ENCODE measurements at regions not wholly inside any gene's neighbourhood (a gene's known extent, or its start where the extent isn't known, plus 50 kb on each side); places are given as distances from the start of the nearest gene placed in this dataset.

DNA sequence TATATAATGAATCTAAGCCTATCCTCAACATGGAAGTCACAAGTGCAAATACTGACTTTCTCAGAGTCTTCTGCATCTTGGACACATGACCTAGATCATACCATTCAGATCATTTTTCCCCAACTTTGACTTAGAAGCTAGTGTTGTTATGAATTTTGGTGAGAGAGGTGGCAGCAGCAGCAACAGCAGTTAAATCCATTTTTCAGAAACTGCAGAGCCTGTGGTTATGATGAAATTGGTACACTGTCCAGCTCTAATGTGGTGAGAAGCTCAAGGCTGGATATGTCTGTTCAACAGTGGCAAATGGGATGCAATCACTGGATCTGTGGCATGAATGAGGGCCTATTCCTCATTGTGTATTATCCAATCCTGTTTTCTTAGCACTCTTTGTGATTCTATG lies 290.1 kb upstream of the SATB1 start:
- FAIRE-seq, result no peak
- in situ Hi-C loops (cut with MboI), result no loop called here
- BruUV-seq (replicated peaks), result no TSS peak

More for the DNA sequence above, 290.1 kb upstream of the SATB1 start:
- Histone ChIP-seq H3K4me1 (replicated peaks in 1 of 2; ENCODE audit: control insufficient read depth in 2 of 2, insufficient read depth in 2 of 2, low read length in 2 of 2) (no peaks in the 10 kb centered on the region), H3K9ac (ENCODE audit: insufficient read depth in 1 of 2, low read depth in 2 of 2, low read length in 2 of 2) (no peak overlapping the region), H3K27me3 (ENCODE audit: control insufficient read depth in 2 of 2, insufficient read depth in 2 of 2, low read length in 2 of 2) (no peaks in the 10 kb centered on the region), H3K36me3 (ENCODE audit: control insufficient read depth, insufficient read depth, low read length) (no peaks in the 10 kb centered on the region), H3K4me2 (ENCODE audit: insufficient read depth, low read length) (no peak overlapping the region), H3K9me1 (ENCODE audit: control insufficient read depth, insufficient read depth, low read length) (no peaks in the 10 kb centered on the region), H2AFZ (ENCODE audit: low read depth, low read length) (no peak overlapping the region), H3K4me3 (no peak overlapping the region), H3K79me2 (ENCODE audit: control insufficient read depth, insufficient read depth, low read length) (no peaks in the 10 kb centered on the region), H3K27ac (ENCODE audit: extremely low read depth, low read depth, low read length) (no peak overlapping the region), H3K9me3 (replicated peaks; ENCODE audit: control insufficient read depth, insufficient read depth, low read depth, low read length) (0 out of 2 replicates have a peak, but pooled peaks cover 2% of the 10 kb centered on the region), H4K20me1 (replicated peaks; ENCODE audit: control insufficient read depth, insufficient read depth, low read length) (no peaks in the 10 kb centered on the region)
- POLR2A ChIA-PET, result no interaction called here
- no peak for TF ChIP-seq RBM39 (optimal IDR thresholded peaks at IDR 0.05; ENCODE audit: low read depth, low read length)
- TF ChIP-seq, protein P1, sequence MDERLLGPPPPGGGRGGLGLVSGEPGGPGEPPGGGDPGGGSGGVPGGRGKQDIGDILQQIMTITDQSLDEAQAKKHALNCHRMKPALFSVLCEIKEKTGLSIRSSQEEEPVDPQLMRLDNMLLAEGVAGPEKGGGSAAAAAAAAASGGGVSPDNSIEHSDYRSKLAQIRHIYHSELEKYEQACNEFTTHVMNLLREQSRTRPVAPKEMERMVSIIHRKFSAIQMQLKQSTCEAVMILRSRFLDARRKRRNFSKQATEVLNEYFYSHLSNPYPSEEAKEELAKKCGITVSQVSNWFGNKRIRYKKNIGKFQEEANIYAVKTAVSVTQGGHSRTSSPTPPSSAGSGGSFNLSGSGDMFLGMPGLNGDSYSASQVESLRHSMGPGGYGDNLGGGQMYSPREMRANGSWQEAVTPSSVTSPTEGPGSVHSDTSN (CRISPR knock-in tag; IDR thresholded peaks at IDR 0.05; ENCODE audit: low read depth), result no peak
- TF ChIP-seq, protein P1 (tag; conservative IDR thresholded peaks at IDR 0.05; ENCODE audit: low read depth), result no peak
- TF ChIP-seq NELFE (IDR thresholded peaks at IDR 0.05; ENCODE audit: insufficient read depth, insufficient read length), result no peak
- TF ChIP-seq, protein P2, sequence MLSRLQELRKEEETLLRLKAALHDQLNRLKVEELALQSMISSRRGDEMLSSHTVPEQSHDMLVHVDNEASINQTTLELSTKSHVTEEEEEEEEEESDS (CRISPR knock-in tag; IDR thresholded peaks at IDR 0.05), result no peak
- no peak for TF ChIP-seq HOXB6 (CRISPR knock-in tag; IDR thresholded peaks at IDR 0.05; ENCODE audit: borderline replicate concordance)
- TF ChIP-seq POLR3G (IDR thresholded peaks at IDR 0.05; ENCODE audit: extremely low read depth, insufficient read length, insufficient replicate concordance), result no peak
- no peak for TF ChIP-seq KLF13 (tag; IDR thresholded peaks at IDR 0.05; ENCODE audit: borderline replicate concordance, low read depth)
- TF ChIP-seq, protein P3, sequence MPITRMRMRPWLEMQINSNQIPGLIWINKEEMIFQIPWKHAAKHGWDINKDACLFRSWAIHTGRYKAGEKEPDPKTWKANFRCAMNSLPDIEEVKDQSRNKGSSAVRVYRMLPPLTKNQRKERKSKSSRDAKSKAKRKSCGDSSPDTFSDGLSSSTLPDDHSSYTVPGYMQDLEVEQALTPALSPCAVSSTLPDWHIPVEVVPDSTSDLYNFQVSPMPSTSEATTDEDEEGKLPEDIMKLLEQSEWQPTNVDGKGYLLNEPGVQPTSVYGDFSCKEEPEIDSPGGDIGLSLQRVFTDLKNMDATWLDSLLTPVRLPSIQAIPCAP (CRISPR knock-in tag; IDR thresholded peaks at IDR 0.05; ENCODE audit: borderline replicate concordance), result no peak
- no peak for TF ChIP-seq ZNF282 (CRISPR knock-in tag; IDR thresholded peaks at IDR 0.05)
- TF ChIP-seq, protein P4, sequence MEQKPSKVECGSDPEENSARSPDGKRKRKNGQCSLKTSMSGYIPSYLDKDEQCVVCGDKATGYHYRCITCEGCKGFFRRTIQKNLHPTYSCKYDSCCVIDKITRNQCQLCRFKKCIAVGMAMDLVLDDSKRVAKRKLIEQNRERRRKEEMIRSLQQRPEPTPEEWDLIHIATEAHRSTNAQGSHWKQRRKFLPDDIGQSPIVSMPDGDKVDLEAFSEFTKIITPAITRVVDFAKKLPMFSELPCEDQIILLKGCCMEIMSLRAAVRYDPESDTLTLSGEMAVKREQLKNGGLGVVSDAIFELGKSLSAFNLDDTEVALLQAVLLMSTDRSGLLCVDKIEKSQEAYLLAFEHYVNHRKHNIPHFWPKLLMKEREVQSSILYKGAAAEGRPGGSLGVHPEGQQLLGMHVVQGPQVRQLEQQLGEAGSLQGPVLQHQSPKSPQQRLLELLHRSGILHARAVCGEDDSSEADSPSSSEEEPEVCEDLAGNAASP (IDR thresholded peaks at IDR 0.05), result no peak
- TF ChIP-seq, protein P5, sequence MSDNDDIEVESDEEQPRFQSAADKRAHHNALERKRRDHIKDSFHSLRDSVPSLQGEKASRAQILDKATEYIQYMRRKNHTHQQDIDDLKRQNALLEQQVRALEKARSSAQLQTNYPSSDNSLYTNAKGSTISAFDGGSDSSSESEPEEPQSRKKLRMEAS (CRISPR knock-in tag; IDR thresholded peaks at IDR 0.05), result no peak
- no peak for TF ChIP-seq SP1 (CRISPR knock-in tag; IDR thresholded peaks at IDR 0.05)
- TF ChIP-seq ZNF561 (CRISPR knock-in tag; conservative IDR thresholded peaks at IDR 0.05), result no peak
- TF ChIP-seq SRSF3 (IDR thresholded peaks at IDR 0.05; ENCODE audit: insufficient read depth, low read length), result no peak
- CTCF ChIA-PET (ENCODE audit: low intra/inter-chr PET ratio), result no interaction called here
- ATAC-seq, result no peak
- DNase-seq (ENCODE audit: extremely low read depth in 1 of 4, low spot score in 3 of 4), result no peak
- intact Hi-C loops (cut with micrococcal nuclease), result no loop called here

Measured in K562 (cell line).